Prostate gland (tissue), 2 donors: ENCODE measurements at regions not wholly inside any gene's neighbourhood (a gene's known extent, or its start where the extent isn't known, plus 50 kb on each side); places are given as distances from the start of the nearest gene placed in this dataset.

Source experiments
- DNase-seq: peaks from one replicate; pipeline ENCODE4 v3.0.0-alpha.2; 2019; ENCODE audit warnings: low spot score
- H3K27ac ChIP-seq, 2 donors: fragments of 200-600 bp; sonication (generic); 2 replicates each; pipeline ENCODE4 v1.5.1; 2017 to 2019
- H3K27me3 ChIP-seq: fragments of 200-600 bp; sonication (generic); replicated peaks from 2 replicates; pipeline ENCODE4 v1.5.1; 2019; ENCODE audit not compliant: insufficient read depth
- H3K36me3 ChIP-seq, 2 donors: fragments of 200-600 bp; sonication (generic); 1 replicate in 1 of 2; 2 replicates in 1 of 2; pipeline versions ENCODE4 v1.5.1 to v1.8.1; 2017 to 2019
- H3K4me1 ChIP-seq: fragments of 200-600 bp; sonication (generic); replicated peaks from 2 replicates; pipeline ENCODE4 v1.5.1; 2019
- H3K4me3 ChIP-seq, 2 donors: fragments of 200-600 bp; sonication (generic); 2 replicates each; pipeline ENCODE4 v1.5.1; 2017 to 2019
- H3K9me3 ChIP-seq: fragments of 200-600 bp; sonication (generic); 2 replicates; pipeline ENCODE4 v1.5.1; 2017
- POLR2A ChIP-seq: fragments of 450-650 bp; IDR thresholded peaks from one replicate; pipeline ENCODE4 v1.6.1; 2016; ENCODE audit warnings: antibody characterized with exemption, mild to moderate bottlenecking
- POLR2AphosphoS5 ChIP-seq: sonication (generic); formaldehyde crosslinking; IDR thresholded peaks from one replicate; pipeline ENCODE4 v1.6.1; 2017; ENCODE audit warnings: antibody characterized with exemption
- WGBS: methylation state at CpG from one replicate; pipeline ENCODE4 v1.1.5; 2018; 5-methylcytosine and 5-hydroxymethylcytosine counted together
- intact Hi-C: fragments of 100-400 bp; cut with DNase I; formaldehyde crosslinking; loops from one replicate; pipeline ENCODE4 v1.14.2; 2022
- TF ChIP-seq, protein P1 (sequence below), 4 experiments: fragments of 200-600 bp in 2 of 4; fragments of 450-650 bp in 2 of 4; sonication (generic) in 2 of 4; IDR thresholded peaks; 1 replicate in 3 of 4; 2 replicates in 1 of 4; pipeline ENCODE4 v1.5.1; 2016 to 2019; ENCODE audit warnings: antibody characterized with exemption in 4 of 4, mild to moderate bottlenecking in 2 of 4, moderate library complexity in 2 of 4

DNA sequence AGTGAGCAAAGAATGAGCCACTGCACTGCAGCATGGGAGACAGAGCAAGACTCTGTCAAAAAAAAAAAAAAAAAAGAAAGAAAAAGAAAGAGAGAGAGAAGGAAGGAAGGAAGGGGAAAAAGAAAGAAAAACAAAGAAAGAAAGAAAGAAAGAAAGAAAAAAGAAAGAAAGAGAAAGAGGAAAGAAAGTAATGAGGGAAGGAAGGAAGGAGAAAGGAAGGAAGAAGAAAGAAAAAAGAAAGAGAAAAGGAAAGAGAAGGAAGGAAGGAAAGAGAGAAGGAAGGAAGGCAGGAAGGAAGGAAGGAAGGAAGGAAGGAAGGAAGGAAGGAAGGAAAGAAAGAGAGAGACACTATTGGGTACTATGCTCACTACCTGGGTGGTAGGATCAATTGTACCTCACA is 122.2 kb upstream of the ERCC4 start:
- H3K27ac ChIP-seq: no peak overlapping the region
- no peaks in the 10 kb centered on the region for H3K36me3 ChIP-seq
- intact Hi-C loops: no loop called here
- no peak overlapping the region for H3K4me3 ChIP-seq
- TF ChIP-seq, protein P1, sequence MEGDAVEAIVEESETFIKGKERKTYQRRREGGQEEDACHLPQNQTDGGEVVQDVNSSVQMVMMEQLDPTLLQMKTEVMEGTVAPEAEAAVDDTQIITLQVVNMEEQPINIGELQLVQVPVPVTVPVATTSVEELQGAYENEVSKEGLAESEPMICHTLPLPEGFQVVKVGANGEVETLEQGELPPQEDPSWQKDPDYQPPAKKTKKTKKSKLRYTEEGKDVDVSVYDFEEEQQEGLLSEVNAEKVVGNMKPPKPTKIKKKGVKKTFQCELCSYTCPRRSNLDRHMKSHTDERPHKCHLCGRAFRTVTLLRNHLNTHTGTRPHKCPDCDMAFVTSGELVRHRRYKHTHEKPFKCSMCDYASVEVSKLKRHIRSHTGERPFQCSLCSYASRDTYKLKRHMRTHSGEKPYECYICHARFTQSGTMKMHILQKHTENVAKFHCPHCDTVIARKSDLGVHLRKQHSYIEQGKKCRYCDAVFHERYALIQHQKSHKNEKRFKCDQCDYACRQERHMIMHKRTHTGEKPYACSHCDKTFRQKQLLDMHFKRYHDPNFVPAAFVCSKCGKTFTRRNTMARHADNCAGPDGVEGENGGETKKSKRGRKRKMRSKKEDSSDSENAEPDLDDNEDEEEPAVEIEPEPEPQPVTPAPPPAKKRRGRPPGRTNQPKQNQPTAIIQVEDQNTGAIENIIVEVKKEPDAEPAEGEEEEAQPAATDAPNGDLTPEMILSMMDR (IDR thresholded peaks at IDR 0.05): no peak
- TF ChIP-seq POLR2AphosphoS5 (no peak), POLR2A (no peak)
- no peak for DNase-seq
- no peaks in the 10 kb centered on the region for H3K4me1 ChIP-seq
- no peaks in the 10 kb centered on the region for H3K9me3 ChIP-seq
- no peaks in the 10 kb centered on the region for H3K27me3 ChIP-seq

DNA sequence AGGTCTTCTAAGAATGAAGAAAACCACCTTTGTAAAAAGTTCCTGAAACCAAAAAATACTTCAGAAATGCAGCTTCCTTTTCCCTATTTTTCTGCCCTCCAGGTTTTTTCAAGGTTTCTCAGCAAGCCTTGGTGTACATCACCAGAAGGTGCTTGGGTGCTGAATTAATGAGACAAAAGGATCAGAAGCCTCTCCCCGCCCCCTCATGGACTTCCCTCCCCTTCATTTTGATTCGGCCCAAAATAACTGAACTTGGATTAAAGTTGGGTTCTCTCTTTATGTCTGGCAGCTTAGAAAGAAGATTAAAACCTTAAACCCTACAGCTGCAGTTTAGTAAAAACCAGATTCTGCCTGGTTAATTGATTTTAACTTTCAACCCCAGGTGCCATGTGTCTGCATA is 121.7 kb upstream of the ERCC4 start:
- 66% methylated on average over 2 of the region's 2 CpGs for WGBS
- TF ChIP-seq POLR2AphosphoS5: no peak
- TF ChIP-seq, protein P1 (IDR thresholded peaks at IDR 0.05): no peak
- TF ChIP-seq POLR2A: no peak
- intact Hi-C loops: no loop called here

DNA sequence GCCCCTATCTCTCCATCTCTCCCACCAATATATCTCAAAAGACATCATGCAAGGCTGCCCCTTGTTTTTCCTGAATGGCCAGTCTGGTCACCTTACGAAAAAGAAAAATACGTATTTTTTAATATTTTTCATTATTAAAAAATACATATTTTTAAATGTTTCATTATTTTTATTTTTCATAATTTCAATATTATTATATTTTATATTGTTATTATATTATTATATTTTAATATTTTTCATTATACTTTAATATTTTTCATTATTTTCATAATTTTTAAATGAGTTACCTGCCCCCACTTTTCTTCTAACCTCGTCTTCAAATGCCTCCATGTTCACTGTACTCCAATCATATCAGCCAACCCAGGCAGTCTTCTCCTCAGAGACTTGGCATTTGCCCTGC is 116.0 kb upstream of the ERCC4 start:
- 79% methylated on average over 3 of the region's 3 CpGs for WGBS

More for the DNA sequence above, 121.7 kb upstream of the ERCC4 start:
- no peak overlapping the region for H3K4me3 ChIP-seq
- no peaks in the 10 kb centered on the region for H3K4me1 ChIP-seq
- no peaks in the 10 kb centered on the region for H3K9me3 ChIP-seq
- H3K27me3 ChIP-seq: no peaks in the 10 kb centered on the region
- H3K36me3 ChIP-seq: no peaks in the 10 kb centered on the region
- DNase-seq: no peak
- no peak overlapping the region for H3K27ac ChIP-seq

DNA sequence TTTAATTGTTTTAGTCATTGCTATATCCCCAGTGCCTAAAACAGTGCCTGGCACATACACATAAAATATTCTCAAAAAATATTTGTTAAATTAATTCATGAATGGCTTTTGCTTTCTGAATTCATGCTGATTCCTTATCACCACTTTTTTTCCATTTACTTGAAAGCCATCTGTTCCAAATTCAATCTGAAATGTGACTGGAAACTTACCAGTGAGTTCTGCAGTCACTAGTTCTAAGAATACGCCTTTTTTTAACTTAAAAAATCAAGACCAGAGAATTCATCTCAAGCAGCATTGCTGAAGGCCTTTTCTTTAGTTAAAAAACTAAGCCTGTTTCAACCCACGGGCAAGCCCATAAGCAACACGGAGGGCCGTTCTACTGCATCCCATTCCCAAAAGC is 114.0 kb upstream of the ERCC4 start:
- 91% methylated on average over 4 of the region's 4 CpGs for WGBS
- intact Hi-C loops: no loop called here
- TF ChIP-seq POLR2A (no peak), POLR2AphosphoS5 (no peak)
- TF ChIP-seq, protein P1 (IDR thresholded peaks at IDR 0.05): no peak

More for the DNA sequence above, 116.0 kb upstream of the ERCC4 start:
- Histone ChIP-seq H3K9me3 (no peaks in the 10 kb centered on the region), H3K4me1 (no peaks in the 10 kb centered on the region), H3K4me3 (no peak overlapping the region), H3K27me3 (no peaks in the 10 kb centered on the region), H3K27ac (no peak overlapping the region), H3K36me3 (no peaks in the 10 kb centered on the region)
- no peak for TF ChIP-seq POLR2A
- TF ChIP-seq POLR2AphosphoS5: no peak
- TF ChIP-seq, protein P1 (IDR thresholded peaks at IDR 0.05): no peak
- DNase-seq: no peak
- intact Hi-C loops: no loop called here

DNA sequence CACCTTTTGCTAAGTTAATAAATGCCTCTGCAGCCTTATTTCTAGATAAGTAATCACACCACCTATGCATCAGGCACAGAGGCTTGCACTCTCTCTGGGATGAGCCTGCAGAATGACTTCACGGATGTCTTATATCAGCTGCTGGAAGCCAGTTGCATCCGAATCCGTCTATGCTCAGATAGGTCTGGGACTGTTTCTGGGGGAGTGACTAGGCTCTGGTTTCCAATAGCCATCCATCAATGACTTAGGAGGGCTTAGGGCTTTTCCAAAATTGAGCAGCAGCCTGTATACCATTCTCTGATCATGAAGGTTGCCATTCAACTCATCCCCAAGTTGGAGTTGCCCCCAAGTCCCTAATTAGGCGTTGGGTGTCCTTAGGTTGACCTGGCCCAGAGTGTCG is 113.3 kb upstream of the ERCC4 start:
- Histone ChIP-seq H3K27me3 (no peaks in the 10 kb centered on the region), H3K4me3 (no peak overlapping the region), H3K36me3 (no peaks in the 10 kb centered on the region), H3K9me3 (no peaks in the 10 kb centered on the region), H3K4me1 (no peaks in the 10 kb centered on the region), H3K27ac (no peak overlapping the region)
- TF ChIP-seq, protein P1 (IDR thresholded peaks at IDR 0.05): no peak
- TF ChIP-seq POLR2A (no peak), POLR2AphosphoS5 (no peak)
- no peak for DNase-seq
- intact Hi-C loops: no loop called here
- 74% methylated on average over 5 of the region's 5 CpGs for WGBS

More for the DNA sequence above, 114.0 kb upstream of the ERCC4 start:
- DNase-seq: no peak
- H3K4me3 ChIP-seq: no peak overlapping the region
- H3K27ac ChIP-seq: no peak overlapping the region
- no peaks in the 10 kb centered on the region for H3K36me3 ChIP-seq
- H3K27me3 ChIP-seq: no peaks in the 10 kb centered on the region
- H3K9me3 ChIP-seq: no peaks in the 10 kb centered on the region
- no peaks in the 10 kb centered on the region for H3K4me1 ChIP-seq
